NCI-H2107 (cell line): ENCODE measurements at regions not wholly inside any gene's neighbourhood (a gene's known extent, or its start where the extent isn't known, plus 50 kb on each side); places are given as distances from the start of the nearest gene placed in this dataset.
"Not testable (repeated sequence)": the region's sequence is repeated elsewhere in the genome, so short reads cannot be mapped to it uniquely, and the experiment has no call there.

Experiments
- DNase-seq: peaks from one replicate; lab custom pipeline; 2025; lab: John Stamatoyannopoulos, UW

DNA sequence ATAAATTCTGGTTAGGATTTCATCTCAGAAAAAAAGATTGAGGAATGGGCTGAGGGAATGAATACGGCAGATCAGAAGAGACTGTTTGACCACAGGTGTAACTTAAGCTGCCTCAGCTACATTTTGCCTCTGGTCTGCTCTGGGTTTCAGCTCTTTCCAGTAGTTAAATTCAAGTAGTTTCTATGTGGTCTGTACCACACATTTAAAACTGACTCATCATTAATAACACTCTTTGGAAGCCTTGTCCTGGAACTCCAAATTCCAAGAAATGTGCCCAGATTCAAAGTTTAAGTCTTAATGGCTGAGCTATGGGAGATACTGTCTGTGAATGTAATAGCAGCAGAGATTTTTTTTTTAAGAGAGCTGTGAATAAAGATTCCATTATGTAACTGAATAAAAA is 133.1 kb upstream of the IGSF10 start:
- DNase-seq = no peak

- no peak for DNase-seq
Observed at GRCh38 chr3:151592287-151592686, 131.4 kb upstream of the IGSF10 start.

- DNase-seq = no peak
Observed at GRCh38 chr3:151591441-151591840, 130.6 kb upstream of the IGSF10 start.

- no peak for DNase-seq
Observed at GRCh38 chr3:151589311-151589710, 128.4 kb upstream of the IGSF10 start.

GRCh38 chr3:151587659-151588058 is 126.8 kb upstream of the IGSF10 start:
- not testable (repeated sequence) for DNase-seq

- DNase-seq = no peak
Observed at GRCh38 chr3:151584566-151584965, 123.7 kb upstream of the IGSF10 start.

- DNase-seq = no peak
Observed at GRCh38 chr3:151581035-151581434, 120.2 kb upstream of the IGSF10 start.

- DNase-seq = no peak
Observed at GRCh38 chr3:151580591-151580990, 119.7 kb upstream of the IGSF10 start.

GRCh38 chr3:151579571-151580270 is 118.9 kb upstream of the IGSF10 start:
- no peak for DNase-seq

- no peak for DNase-seq
Observed at GRCh38 chr3:151578495-151578894, 117.6 kb upstream of the IGSF10 start.

DNA sequence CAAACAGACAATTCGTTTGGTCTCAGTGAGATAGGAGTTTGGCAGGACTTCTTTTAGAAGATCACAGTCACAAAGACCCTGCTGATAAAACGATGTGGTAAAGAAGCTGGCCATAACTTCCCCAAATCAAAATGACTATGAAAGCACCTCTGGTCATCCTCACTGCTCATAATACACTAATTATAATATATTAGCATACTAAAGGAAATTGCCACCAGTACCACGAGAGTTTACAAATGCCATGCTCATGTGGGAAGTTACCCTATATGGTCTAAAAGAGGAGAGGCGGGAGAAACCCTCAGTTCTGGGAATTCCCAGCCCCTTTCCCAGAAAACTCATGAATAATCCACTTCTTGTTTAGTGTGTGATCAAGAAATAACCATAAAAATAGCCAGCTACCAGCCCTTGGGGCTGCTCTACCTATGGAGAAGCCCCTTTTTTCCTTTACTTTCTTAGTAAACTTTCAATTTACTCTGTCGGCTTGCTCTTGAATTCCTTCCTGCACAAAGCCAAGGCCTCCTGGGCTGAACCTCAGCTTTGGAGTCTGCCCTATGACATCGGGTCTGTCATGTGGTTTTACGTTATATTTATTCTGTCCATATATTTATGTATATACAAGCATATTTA is 115.8 kb upstream of the IGSF10 start:
- no peak for DNase-seq

- no peak for DNase-seq
Observed at GRCh38 chr3:151568184-151568583, 107.3 kb upstream of the IGSF10 start.

DNA sequence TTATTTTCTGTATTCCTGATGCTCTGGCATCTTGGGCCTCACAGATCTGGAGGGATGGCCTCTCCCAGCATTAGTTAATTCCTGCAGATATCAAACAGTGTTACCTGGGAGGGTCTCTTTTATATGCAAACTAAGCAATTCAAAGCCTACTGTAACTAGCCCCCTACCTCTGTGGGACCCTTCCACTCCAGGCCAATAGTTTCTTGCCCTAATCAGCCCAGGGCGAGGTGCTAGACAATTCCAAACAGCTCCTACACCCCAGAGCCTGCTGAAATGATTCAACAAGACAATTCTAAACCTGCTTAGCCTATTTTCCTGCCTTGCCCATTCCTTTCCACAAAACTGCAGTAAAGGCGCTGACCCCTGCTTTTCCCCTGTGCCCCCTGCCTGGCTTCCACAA is 106.6 kb upstream of the IGSF10 start:
- no peak for DNase-seq

- DNase-seq = no peak
Observed at GRCh38 chr3:151564261-151564660, 103.4 kb upstream of the IGSF10 start.

- no peak for DNase-seq
Observed at GRCh38 chr3:151563305-151563704, 102.4 kb upstream of the IGSF10 start.

GRCh38 chr3:151562891-151563290 is 102.0 kb upstream of the IGSF10 start:
- no peak for DNase-seq

DNA sequence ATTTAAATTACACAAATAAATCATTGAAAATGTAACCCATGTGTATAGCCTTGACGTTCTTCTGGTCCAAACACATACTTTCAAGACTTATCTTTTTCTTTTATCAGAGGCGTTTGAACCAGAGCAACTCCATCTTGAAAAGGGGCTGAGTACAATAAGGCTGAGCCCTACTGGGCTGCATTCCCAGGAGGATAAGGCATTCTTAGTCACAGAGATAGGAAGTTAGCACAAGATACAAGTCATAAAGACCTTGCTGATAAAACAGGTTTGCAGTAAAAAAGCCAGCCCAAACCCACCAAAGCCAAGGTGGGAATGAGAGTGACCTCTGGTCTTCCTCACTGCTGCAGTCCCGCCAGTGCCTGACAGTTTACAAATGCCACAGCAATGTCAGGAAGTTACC is 101.0 kb upstream of the IGSF10 start:
- no peak for DNase-seq

DNA sequence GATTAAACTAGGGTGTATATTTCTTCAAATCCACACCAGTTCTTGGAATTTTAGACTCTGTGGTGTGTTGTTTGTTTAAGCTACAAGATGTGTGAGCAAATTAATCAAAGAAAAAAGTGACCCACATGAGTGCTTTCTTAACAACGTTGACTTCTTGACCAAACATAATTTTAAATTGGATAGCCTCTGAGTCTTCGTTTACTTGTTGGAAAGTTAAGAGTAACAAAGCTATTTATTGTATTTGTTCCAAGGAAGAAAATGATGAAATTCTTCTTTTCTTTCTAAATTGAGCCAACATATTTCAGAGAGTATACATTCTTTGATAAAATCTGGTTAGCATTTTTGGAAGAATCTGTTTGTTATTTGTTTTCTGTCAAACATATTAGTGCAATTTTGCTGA is 99.9 kb upstream of the IGSF10 start:
- no peak for DNase-seq

DNA sequence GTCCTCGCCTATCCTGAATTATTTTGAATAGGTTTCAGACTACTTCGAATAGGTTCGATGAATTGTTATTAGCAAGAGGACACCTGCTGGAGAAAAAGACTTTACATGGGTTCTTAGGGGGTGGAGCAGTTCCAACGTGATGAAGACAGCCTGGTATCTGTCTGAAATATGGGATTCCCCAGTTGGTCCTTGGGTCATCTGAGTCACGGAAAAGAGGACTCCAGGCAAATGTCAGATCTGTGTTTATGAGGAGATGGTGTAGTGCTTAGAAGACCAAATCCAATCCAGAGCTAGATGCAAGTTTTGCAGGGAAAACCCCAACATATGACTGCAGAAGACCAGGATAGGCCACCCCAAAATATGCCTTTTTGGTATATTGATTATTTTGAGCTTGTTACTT is 98.9 kb upstream of the IGSF10 start:
- no peak for DNase-seq

GRCh38 chr3:151558661-151559060 is 97.8 kb upstream of the IGSF10 start:
- no peak for DNase-seq

DNA sequence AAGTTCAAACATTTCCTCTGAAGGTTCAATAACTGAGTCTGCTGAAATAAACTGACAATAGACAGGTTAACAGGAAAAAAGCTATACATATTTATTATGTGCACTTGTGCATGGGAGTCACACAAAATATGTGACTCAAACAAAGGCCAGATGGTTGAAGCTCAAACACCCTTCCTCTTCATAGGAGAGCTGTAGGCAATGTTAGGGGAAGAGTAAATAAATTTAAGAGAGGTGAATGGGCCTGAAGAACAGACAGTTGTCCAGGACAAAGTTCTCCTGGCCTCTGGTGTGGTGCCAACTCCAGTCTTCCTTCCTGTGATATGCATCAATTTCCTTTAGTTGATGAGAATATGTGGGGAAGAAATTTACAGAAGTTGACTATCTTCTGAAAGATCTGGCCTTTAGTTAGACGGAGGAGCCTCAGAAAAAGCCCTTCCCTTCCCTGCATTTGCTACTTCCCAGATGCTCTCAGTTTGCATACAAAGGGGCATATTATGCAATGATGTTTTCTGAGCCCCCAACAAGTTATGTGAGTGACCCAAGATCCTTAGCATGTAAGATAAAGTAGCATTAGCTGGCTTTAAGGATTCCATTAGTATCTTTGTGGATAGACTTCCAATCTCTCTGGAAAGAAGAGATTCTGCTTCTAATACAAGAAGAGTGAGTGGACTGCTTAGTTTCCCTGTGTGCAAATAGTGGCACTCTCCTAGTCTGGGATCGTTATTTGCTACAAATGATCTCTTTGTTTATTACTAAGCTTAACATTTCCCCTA is 96.4 kb upstream of the IGSF10 start:
- DNase-seq = no peak

- no peak for DNase-seq
Observed at GRCh38 chr3:151556596-151556995, 95.7 kb upstream of the IGSF10 start.

DNA sequence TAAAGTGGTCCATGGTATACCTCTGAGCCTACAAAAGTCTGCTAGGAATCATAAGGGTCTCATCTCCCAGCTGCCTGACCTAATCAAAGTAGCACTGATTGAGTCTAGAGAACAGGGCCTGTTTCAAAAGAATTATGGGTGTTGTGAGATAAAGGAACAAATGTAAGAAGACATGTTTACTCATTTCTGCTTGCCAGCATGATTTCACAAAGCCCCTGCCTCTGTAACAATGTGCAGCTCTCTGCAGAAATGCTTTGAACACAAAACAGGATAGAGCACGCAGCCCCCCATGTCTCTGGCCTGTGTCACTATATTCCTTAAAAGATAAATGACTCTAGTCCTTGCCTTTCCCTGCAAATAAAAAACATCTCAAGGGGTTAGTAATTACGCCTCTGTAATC is 94.7 kb upstream of the IGSF10 start:
- no peak for DNase-seq
